H1 (cell line): ENCODE measurements at regions not wholly inside any gene's neighbourhood (a gene's known extent, or its start where the extent isn't known, plus 50 kb on each side); places are given as distances from the start of the nearest gene placed in this dataset.

Experiments used
- CTCF ChIA-PET: fragments of 300-600 bp; sonication (Branson Sonifier 250); formaldehyde crosslinking; loops from one replicate; lab custom pipeline; 2021; ENCODE audit not compliant: partially characterized antibody; lab: Charles Lee
- POLR2A ChIA-PET: fragments of 300-600 bp; sonication (Branson Sonifier 250); formaldehyde crosslinking; loops from one replicate; lab custom pipeline; 2021; ENCODE audit warnings: inconsistent platforms; ENCODE audit not compliant: partially characterized antibody; lab: Charles Lee
- DNase-seq, 2 experiments: peaks; one replicate each; pipeline versions ENCODE4 v3.0.0 to v3.0.0-alpha.2; 2010 to 2022; ENCODE audit warnings: low spot score in 2 of 2, low read depth in 1 of 2, mixed read lengths in 1 of 2
- FAIRE-seq: peaks from 2 replicates; lab custom pipeline; 2011; peaks lifted over from hg19 to GRCh38; lab: Jason Lieb, UNC
- H2AFZ ChIP-seq: 2 replicates; pipeline ENCODE4 v1.8.1; 2012; ENCODE audit warnings: low read length, inconsistent platforms
- H2AK5ac ChIP-seq: 2 replicates; pipeline ENCODE4 v1.6.1; 2013; ENCODE audit warnings: low read depth, low read length
- H2BK120ac ChIP-seq: replicated peaks from 2 replicates; pipeline ENCODE3; 2013; ENCODE audit warnings: low read depth, low read length, inconsistent platforms
- H2BK12ac ChIP-seq: 2 replicates; pipeline ENCODE4 v1.6.1; 2013; ENCODE audit warnings: low read depth, low read length
- H2BK15ac ChIP-seq: 2 replicates; pipeline ENCODE4 v1.6.1; 2013; ENCODE audit warnings: low read length
- H2BK20ac ChIP-seq: 2 replicates; pipeline ENCODE4 v1.6.1; 2013; ENCODE audit warnings: low read length
- H2BK5ac ChIP-seq: 2 replicates; pipeline ENCODE4 v1.6.1; 2013; ENCODE audit warnings: low read depth, low read length
- H3K14ac ChIP-seq: 2 replicates; pipeline ENCODE4 v1.6.1; 2013; ENCODE audit warnings: inconsistent platforms; ENCODE audit not compliant: insufficient read length
- H3K18ac ChIP-seq: 2 replicates; pipeline ENCODE4 v1.6.1; 2013; ENCODE audit warnings: low read length; ENCODE audit errors: extremely low read depth
- H3K23ac ChIP-seq: 2 replicates; pipeline ENCODE4 v1.6.1; 2013; ENCODE audit warnings: inconsistent platforms; ENCODE audit not compliant: insufficient read length
- H3K23me2 ChIP-seq: 2 replicates; pipeline ENCODE4 v1.6.1; 2013; ENCODE audit warnings: low read depth, low read length
- H3K27ac ChIP-seq: 2 replicates; pipeline ENCODE4 v1.6.1; 2011; ENCODE audit warnings: low read depth, low read length, inconsistent platforms
- H3K27me3 ChIP-seq, 4 experiments: replicated peaks in 1 of 4; 1 replicate in 1 of 4; 2 replicates in 3 of 4; pipeline versions ENCODE4 v1.6.1 to v1.8.1; 2011 to 2013; ENCODE audit warnings: low read length in 3 of 4, mild to moderate bottlenecking in 3 of 4, inconsistent platforms in 2 of 4, mixed read lengths in 2 of 4, moderate library complexity in 1 of 4; ENCODE audit not compliant: control insufficient read depth in 3 of 4, insufficient read depth in 3 of 4; ENCODE audit errors: extremely low read depth in 1 of 4
- H3K36me3 ChIP-seq, 4 experiments: 2 replicates each; pipeline versions ENCODE4 v1.6.1 to v1.8.1; 2011 to 2013; ENCODE audit warnings: mild to moderate bottlenecking in 4 of 4, low read length in 3 of 4, moderate library complexity in 2 of 4, control low read depth in 1 of 4, inconsistent platforms in 1 of 4; ENCODE audit not compliant: insufficient read depth in 4 of 4, control insufficient read depth in 2 of 4
- H3K4ac ChIP-seq: replicated peaks from 2 replicates; pipeline ENCODE3; 2013; ENCODE audit warnings: low read length, low read depth, mixed read lengths, inconsistent platforms; ENCODE audit not compliant: insufficient read length
- H3K4me1 ChIP-seq, 4 experiments: replicated peaks in 1 of 4; 1 replicate in 1 of 4; 2 replicates in 3 of 4; pipeline versions ENCODE4 v1.6.1 to v1.8.1; 2011 to 2013; ENCODE audit warnings: low read length in 3 of 4, inconsistent platforms in 2 of 4, mixed read lengths in 1 of 4; ENCODE audit not compliant: insufficient read depth in 4 of 4, control insufficient read depth in 3 of 4
- H3K4me2 ChIP-seq, 2 experiments: 2 replicates each; pipeline versions ENCODE4 v1.6.1 to v1.8.1; 2011 to 2013; ENCODE audit warnings: low read depth in 2 of 2, low read length in 2 of 2, control low read depth in 1 of 2, inconsistent platforms in 1 of 2, mild to moderate bottlenecking in 1 of 2; ENCODE audit not compliant: insufficient read depth in 1 of 2
- H3K4me3 ChIP-seq, 4 experiments: fragments of 200-600, 300-600 bp in 1 of 4; sonication (generic), shearing (Covaris generic), sonication (Bioruptor Twin) in 1 of 4; 2 replicates each; pipeline versions ENCODE4 v1.5.1 to v1.8.1; 2011 to 2016; ENCODE audit warnings: low read length in 4 of 4, low read depth in 3 of 4, control low read depth in 2 of 4, inconsistent platforms in 2 of 4, mild to moderate bottlenecking in 2 of 4, mixed read lengths in 1 of 4, moderate library complexity in 1 of 4; ENCODE audit not compliant: insufficient read depth in 2 of 4; ENCODE audit errors: extremely low read depth in 1 of 4
- H3K56ac ChIP-seq: replicated peaks from 2 replicates; pipeline ENCODE3; 2013; ENCODE audit warnings: low read depth, mild to moderate bottlenecking, mixed read lengths, low read length, inconsistent platforms; ENCODE audit not compliant: insufficient read length
- H3K79me1 ChIP-seq: 2 replicates; pipeline ENCODE4 v1.6.1; 2013; ENCODE audit warnings: low read depth, low read length, control low read depth
- H3K79me2 ChIP-seq, 2 experiments: 2 replicates each; pipeline versions ENCODE4 v1.6.1 to v1.8.1; 2012 to 2013; ENCODE audit warnings: low read length in 2 of 2, mild to moderate bottlenecking in 2 of 2, inconsistent platforms in 1 of 2; ENCODE audit not compliant: insufficient read depth in 2 of 2, control insufficient read depth in 1 of 2
- H3K9ac ChIP-seq, 4 experiments: replicated peaks in 1 of 4; 1 replicate in 1 of 4; 2 replicates in 3 of 4; pipeline versions ENCODE4 v1.6.1 to v1.8.1; 2011 to 2013; ENCODE audit warnings: low read depth in 3 of 4, low read length in 3 of 4, control low read depth in 2 of 4, mild to moderate bottlenecking in 2 of 4, moderate library complexity in 2 of 4, inconsistent platforms in 1 of 4; ENCODE audit errors: extremely low read depth in 1 of 4
- H3K9me3 ChIP-seq, 2 experiments: 2 replicates each; pipeline versions ENCODE4 v1.6.1 to v1.8.1; 2012 to 2013; ENCODE audit warnings: mild to moderate bottlenecking in 2 of 2, moderate library complexity in 2 of 2, control low read depth in 1 of 2, inconsistent platforms in 1 of 2, low read depth in 1 of 2, low read length in 1 of 2, mixed read lengths in 1 of 2; ENCODE audit not compliant: insufficient read depth in 2 of 2
- H4K20me1 ChIP-seq, 2 experiments: replicated peaks in 1 of 2; 2 replicates each; pipeline versions ENCODE3 to v1.8.1; 2011 to 2013; ENCODE audit warnings: inconsistent platforms in 2 of 2, low read length in 2 of 2, mild to moderate bottlenecking in 1 of 2; ENCODE audit not compliant: insufficient read depth in 2 of 2, control insufficient read depth in 1 of 2
- H4K5ac ChIP-seq: 2 replicates; pipeline ENCODE4 v1.6.1; 2013; ENCODE audit warnings: low read length, low read depth, mixed read lengths, inconsistent platforms; ENCODE audit not compliant: insufficient read length
- H4K8ac ChIP-seq: 2 replicates; pipeline ENCODE4 v1.8.0; 2013; ENCODE audit warnings: mild to moderate bottlenecking, moderate library complexity, low read length, inconsistent platforms; ENCODE audit not compliant: insufficient read depth; ENCODE audit errors: extremely low read depth
- H4K91ac ChIP-seq: replicated peaks from 2 replicates; pipeline ENCODE3; 2013; ENCODE audit warnings: low read length, mixed read lengths, inconsistent platforms; ENCODE audit not compliant: insufficient read length
- WGBS, 2 experiments: shearing (Covaris generic) in 1 of 2; methylation state at CpG; one replicate each; pipeline versions ENCODE4 v1.1.6 to v1.1.7; 2013 to 2015; ENCODE audit warnings: low lambda C conversion rate in 2 of 2, mixed read lengths in 2 of 2, inconsistent platforms in 1 of 2, low coverage in 1 of 2, missing lambda C conversion rate in 1 of 2; ENCODE audit not compliant: insufficient replicate concordance in 2 of 2, insufficient coverage in 1 of 2, insufficient read length in 1 of 2; ENCODE audit errors: extremely low coverage in 1 of 2, missing lambda C conversion rate in 1 of 2; 5-methylcytosine and 5-hydroxymethylcytosine counted together

- 90% methylated on average over 10 of the region's 10 CpGs; no CpG with 5 or more reads in 1 of the 2 experiments for WGBS, 2 experiments
- Histone ChIP-seq H3K23me2 (peaks cover 10% of the 10 kb centered on the region), H3K18ac (no peak overlapping the region), H4K8ac (no peak overlapping the region), H2BK120ac (no peak overlapping the region), H3K36me3 (no peaks in the 10 kb centered on the region), H3K4me1 (no peaks in the 10 kb centered on the region), H2AK5ac (no peak overlapping the region), H3K14ac (no peak overlapping the region), H3K56ac (no peak overlapping the region), H4K5ac (no peak overlapping the region), H3K4ac (no peak overlapping the region), H2BK15ac (no peak overlapping the region), H3K4me2 (no peak overlapping the region), H3K9me3 (no peaks in the 10 kb centered on the region; a peak in 1 of 4 replicates), H4K20me1 (peaks cover 0 to 7% of the 10 kb centered on the region in 2 experiments), H3K4me3 (no peak overlapping the region), H2AFZ (no peak overlapping the region; the same call in 1 of the 2 replicates), H2BK20ac (no peak overlapping the region), H3K27ac (no peak overlapping the region), H3K23ac (no peak overlapping the region), H2BK5ac (no peak overlapping the region), H3K79me1 (no peaks in the 10 kb centered on the region), H3K27me3 (no peaks in the 10 kb centered on the region; a peak in 1 of 7 replicates), H4K91ac (no peak overlapping the region), H3K79me2 (no peaks in the 10 kb centered on the region), H3K9ac (no peak overlapping the region), H2BK12ac (no peak overlapping the region)
- DNase-seq (no peak), FAIRE-seq (no peak)
- CTCF ChIA-PET = interaction anchor here (0.6 to 2.1 kb wide), 4 partner anchors 27 to 944 kb away, joined by 3 to 6 read pairs (median 3); no protein-coding TSS in a partner anchor
- POLR2A ChIA-PET = no interaction called here
Observed at GRCh38 chr6:164924674-164925073, 384.7 kb downstream of the C6orf118 start.
